Karpas-422 (cell line): ENCODE measurements at regions not wholly inside any gene's neighbourhood (a gene's known extent, or its start where the extent isn't known, plus 50 kb on each side); places are given as distances from the start of the nearest gene placed in this dataset.

ENCODE experiments used
- DNase-seq: peaks from one replicate; pipeline ENCODE4 v3.0.0-alpha.2; 2015
- H2AFZ ChIP-seq: fragments of 200-600 bp; sonication (generic); 2 replicates; pipeline ENCODE4 v1.6.1; 2014; ENCODE audit warnings: antibody characterized with exemption, low read length, mixed read lengths
- H3K27ac ChIP-seq: fragments of 200-600 bp; sonication (generic); 2 replicates; pipeline ENCODE4 v1.5.1; 2014; ENCODE audit warnings: mild to moderate bottlenecking, low read length, moderate library complexity
- H3K27me3 ChIP-seq: fragments of 200-600 bp; sonication (generic); 2 replicates; pipeline ENCODE4 v1.6.1; 2014; ENCODE audit warnings: low read length, mixed read lengths
- H3K36me3 ChIP-seq: fragments of 200-600 bp; sonication (generic); 2 replicates; pipeline ENCODE4 v1.6.1; 2014; ENCODE audit warnings: low read length, mixed read lengths; ENCODE audit not compliant: insufficient read depth
- H3K4me1 ChIP-seq: fragments of 200-600 bp; sonication (generic); 2 replicates; pipeline ENCODE4 v1.6.1; 2014; ENCODE audit warnings: mild to moderate bottlenecking, low read length, mixed read lengths
- H3K4me2 ChIP-seq: fragments of 200-600 bp; sonication (generic); 2 replicates; pipeline ENCODE4 v1.6.1; 2014; ENCODE audit warnings: low read length, low read depth, mild to moderate bottlenecking; ENCODE audit not compliant: poor library complexity, severe bottlenecking
- H3K4me3 ChIP-seq: fragments of 200-600 bp; sonication (generic); 2 replicates; pipeline ENCODE4 v1.5.1; 2014; ENCODE audit warnings: mild to moderate bottlenecking, antibody characterized with exemption, low read length, mixed read lengths
- H3K79me2 ChIP-seq: fragments of 200-600 bp; sonication (generic); 2 replicates; pipeline ENCODE4 v1.6.1; 2014; ENCODE audit warnings: mild to moderate bottlenecking, low read length, mixed read lengths
- H3K9ac ChIP-seq: fragments of 200-600 bp; sonication (generic); 2 replicates; pipeline ENCODE4 v1.6.0; 2014; ENCODE audit warnings: low read length
- H3K9me2 ChIP-seq: fragments of 200-600 bp; sonication (generic), shearing (Covaris generic); replicated peaks from 2 replicates; pipeline ENCODE4 v1.6.0; 2014; ENCODE audit warnings: mild to moderate bottlenecking, low read length, moderate library complexity; ENCODE audit not compliant: insufficient read depth
- H3K9me3 ChIP-seq: fragments of 300-700, 200-600 bp; sonication (generic); 2 replicates; pipeline ENCODE4 v1.6.1; 2014; ENCODE audit warnings: low read length, mixed read lengths
- H4K20me1 ChIP-seq: fragments of 200-600 bp; sonication (generic); 2 replicates; pipeline ENCODE4 v1.6.1; 2014; ENCODE audit warnings: mild to moderate bottlenecking, antibody characterized with exemption, low read length, low read depth; ENCODE audit not compliant: insufficient read depth

DNA sequence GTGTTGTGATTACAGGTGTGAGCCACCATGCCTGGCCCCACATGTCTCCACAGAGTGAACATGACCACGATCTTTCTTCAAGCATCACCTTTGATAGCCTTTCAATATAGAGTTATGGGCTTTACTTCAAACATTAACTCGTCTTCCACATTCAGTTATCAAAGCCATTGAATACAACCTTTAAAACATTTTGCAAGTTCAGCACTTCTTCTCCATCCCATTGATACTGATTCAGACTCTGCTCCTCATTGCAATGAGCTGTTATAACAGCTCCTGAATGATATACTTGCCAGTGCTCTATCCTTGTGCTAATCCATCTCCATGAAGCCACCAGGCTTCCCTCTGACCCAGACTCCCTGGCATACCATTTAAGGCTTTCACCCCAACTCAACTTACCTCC is 223.5 kb upstream of the EEA1 start:
- Histone ChIP-seq H3K4me2 (no peak overlapping the region), H3K4me3 (no peak overlapping the region), H3K4me1 (no peaks in the 10 kb centered on the region), H4K20me1 (no peaks in the 10 kb centered on the region), H3K9me2 (no peaks in the 10 kb centered on the region), H3K36me3 (no peaks in the 10 kb centered on the region), H3K27me3 (no peaks in the 10 kb centered on the region), H2AFZ (no peak overlapping the region), H3K9ac (no peak overlapping the region), H3K9me3 (no peaks in the 10 kb centered on the region), H3K27ac (no peak overlapping the region), H3K79me2 (no peaks in the 10 kb centered on the region)
- no peak for DNase-seq

DNA sequence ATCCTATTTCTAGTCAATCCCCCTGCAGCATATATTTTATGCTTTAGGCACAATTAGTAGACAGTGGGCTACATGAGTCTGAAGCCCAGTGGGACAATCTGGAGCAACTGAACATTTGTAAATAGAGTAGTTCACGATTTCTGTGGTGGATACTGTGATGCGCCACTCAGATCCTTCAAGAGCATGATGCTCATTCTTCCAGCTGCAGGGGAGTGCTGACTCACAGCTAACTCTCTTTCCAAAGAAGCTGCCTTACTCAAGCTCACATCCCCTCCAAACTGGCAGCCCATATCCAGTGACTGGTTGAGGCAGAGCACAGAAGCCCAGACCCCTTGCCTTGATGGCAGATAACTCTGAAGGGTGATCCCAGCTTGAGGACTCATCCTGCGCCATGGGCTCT is 224.2 kb upstream of the EEA1 start:
- H3K4me2 ChIP-seq, result no peak overlapping the region
- no peak overlapping the region for H3K4me3 ChIP-seq
- no peaks in the 10 kb centered on the region for H3K36me3 ChIP-seq
- no peak for DNase-seq
- H3K27me3 ChIP-seq, result no peaks in the 10 kb centered on the region
- no peak overlapping the region for H2AFZ ChIP-seq
- H4K20me1 ChIP-seq, result no peaks in the 10 kb centered on the region
- no peaks in the 10 kb centered on the region for H3K4me1 ChIP-seq
- no peak overlapping the region for H3K27ac ChIP-seq
- no peak overlapping the region for H3K9ac ChIP-seq
- H3K9me3 ChIP-seq, result no peaks in the 10 kb centered on the region
- H3K79me2 ChIP-seq, result no peaks in the 10 kb centered on the region
- H3K9me2 ChIP-seq, result no peaks in the 10 kb centered on the region

GRCh38 chr12:93154096-93154728 is 223.5 kb upstream of the NUDT4 start:
- Histone ChIP-seq H2AFZ (no peak overlapping the region), H3K36me3 (no peaks in the 10 kb centered on the region), H3K9me3 (no peaks in the 10 kb centered on the region), H3K79me2 (no peaks in the 10 kb centered on the region), H3K4me3 (no peak overlapping the region), H4K20me1 (no peaks in the 10 kb centered on the region), H3K9me2 (no peaks in the 10 kb centered on the region), H3K27me3 (no peaks in the 10 kb centered on the region), H3K9ac (no peak overlapping the region), H3K4me1 (no peaks in the 10 kb centered on the region), H3K27ac (no peak overlapping the region), H3K4me2 (no peak overlapping the region)
- DNase-seq, result no peak

GRCh38 chr12:93154753-93155480 is 222.8 kb upstream of the NUDT4 start:
- H3K4me1 ChIP-seq, result no peaks in the 10 kb centered on the region
- no peak for DNase-seq
- no peaks in the 10 kb centered on the region for H3K9me3 ChIP-seq
- H3K36me3 ChIP-seq, result no peaks in the 10 kb centered on the region
- H3K79me2 ChIP-seq, result no peaks in the 10 kb centered on the region
- H3K9me2 ChIP-seq, result no peaks in the 10 kb centered on the region
- no peak overlapping the region for H3K4me2 ChIP-seq
- no peak overlapping the region for H3K27ac ChIP-seq
- H3K27me3 ChIP-seq, result no peaks in the 10 kb centered on the region
- no peaks in the 10 kb centered on the region for H4K20me1 ChIP-seq
- H3K9ac ChIP-seq, result no peak overlapping the region
- no peak overlapping the region for H2AFZ ChIP-seq
- H3K4me3 ChIP-seq, result no peak overlapping the region

GRCh38 chr12:93156086-93156716 is 221.5 kb upstream of the NUDT4 start:
- Histone ChIP-seq H3K36me3 (no peaks in the 10 kb centered on the region), H3K4me3 (no peak overlapping the region), H3K9me2 (no peaks in the 10 kb centered on the region), H3K9me3 (no peaks in the 10 kb centered on the region), H4K20me1 (no peaks in the 10 kb centered on the region), H3K27me3 (no peaks in the 10 kb centered on the region), H2AFZ (no peak overlapping the region), H3K4me1 (no peaks in the 10 kb centered on the region), H3K27ac (no peak overlapping the region), H3K79me2 (no peaks in the 10 kb centered on the region), H3K4me2 (no peak overlapping the region), H3K9ac (no peak overlapping the region)
- DNase-seq, result no peak

- Histone ChIP-seq H3K9ac (no peak overlapping the region), H3K36me3 (no peaks in the 10 kb centered on the region), H3K4me1 (no peaks in the 10 kb centered on the region), H3K27ac (no peak overlapping the region), H4K20me1 (no peaks in the 10 kb centered on the region), H3K4me2 (no peak overlapping the region), H3K9me2 (no peaks in the 10 kb centered on the region), H3K79me2 (no peaks in the 10 kb centered on the region), H3K9me3 (no peaks in the 10 kb centered on the region), H2AFZ (no peak overlapping the region), H3K27me3 (no peaks in the 10 kb centered on the region), H3K4me3 (no peak overlapping the region)
- no peak for DNase-seq
Observed at GRCh38 chr12:93157279-93157678, 220.4 kb upstream of the NUDT4 start.

GRCh38 chr12:93158065-93158843 is 219.5 kb upstream of the NUDT4 start:
- Histone ChIP-seq H4K20me1 (no peaks in the 10 kb centered on the region), H3K27me3 (no peaks in the 10 kb centered on the region), H3K4me3 (no peak overlapping the region), H3K36me3 (no peaks in the 10 kb centered on the region), H3K9ac (no peak overlapping the region), H3K79me2 (no peaks in the 10 kb centered on the region), H3K4me2 (no peak overlapping the region), H3K27ac (no peak overlapping the region), H3K9me2 (no peaks in the 10 kb centered on the region), H2AFZ (no peak overlapping the region), H3K9me3 (no peaks in the 10 kb centered on the region), H3K4me1 (no peaks in the 10 kb centered on the region)
- no peak for DNase-seq
